Vagina (tissue), 2 donors: ENCODE measurements at regions not wholly inside any gene's neighbourhood (a gene's known extent, or its start where the extent isn't known, plus 50 kb on each side); places are given as distances from the start of the nearest gene placed in this dataset.

Experiments
- POLR2A ChIP-seq, 2 donors: fragments of 450-650 bp; IDR thresholded peaks; one replicate each; pipeline ENCODE4 v1.6.1; 2017; ENCODE audit warnings: antibody characterized with exemption in 2 of 2, mild to moderate bottlenecking in 2 of 2, moderate library complexity in 2 of 2
- POLR2AphosphoS5 ChIP-seq, 2 donors: sonication (generic); formaldehyde crosslinking; IDR thresholded peaks; one replicate each; pipeline ENCODE4 v1.9.0; 2017; ENCODE audit warnings: antibody characterized with exemption in 2 of 2, mild to moderate bottlenecking in 2 of 2, low read depth in 1 of 2; ENCODE audit not compliant: insufficient read depth in 1 of 2
- TF ChIP-seq, protein P1 (sequence below), 3 experiments: fragments of 450-650 bp in 2 of 3; fragments of 200-600 bp in 1 of 3; sonication (generic) in 1 of 3; IDR thresholded peaks; one replicate each; pipeline ENCODE4 v1.5.1; 2017 to 2019; ENCODE audit warnings: antibody characterized with exemption in 3 of 3, mild to moderate bottlenecking in 2 of 3, moderate library complexity in 2 of 3

DNA sequence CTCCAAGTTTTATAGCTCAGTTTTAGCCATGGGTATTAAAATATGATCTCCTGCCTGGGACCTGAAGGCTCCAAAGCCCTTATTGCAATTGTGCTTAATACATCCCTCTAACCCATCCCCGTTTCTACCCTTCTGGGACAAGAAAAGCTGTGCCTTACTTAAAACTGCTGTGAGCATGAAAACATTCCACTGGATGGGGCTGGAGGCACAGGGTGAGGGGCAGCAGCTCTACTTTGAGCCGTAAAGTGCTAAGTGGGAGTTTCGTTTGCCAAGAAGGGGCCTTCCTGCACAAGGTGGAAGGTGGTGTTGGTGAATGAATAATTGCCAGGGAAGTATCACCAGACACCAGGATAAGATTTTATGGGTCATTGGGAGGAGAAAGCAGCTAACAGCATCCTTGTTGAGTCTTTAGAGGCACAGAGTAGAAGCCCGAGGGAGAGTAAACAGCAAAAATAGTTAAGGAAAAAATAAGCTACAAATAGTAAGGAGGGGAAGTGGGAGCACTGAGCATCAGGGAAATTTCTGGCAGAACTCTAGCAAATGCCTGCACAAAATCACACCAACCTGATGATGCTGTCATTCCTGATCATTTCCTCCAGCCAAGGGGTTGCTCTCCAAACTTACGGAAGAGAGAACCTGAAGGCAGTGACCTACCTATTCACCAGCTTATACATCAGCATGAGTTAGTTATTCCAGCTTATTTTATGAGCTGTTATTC lies 218.4 kb downstream of the MREG start:
- no peak for TF ChIP-seq POLR2A (IDR thresholded peaks at IDR 0.05)
- TF ChIP-seq, protein P1, sequence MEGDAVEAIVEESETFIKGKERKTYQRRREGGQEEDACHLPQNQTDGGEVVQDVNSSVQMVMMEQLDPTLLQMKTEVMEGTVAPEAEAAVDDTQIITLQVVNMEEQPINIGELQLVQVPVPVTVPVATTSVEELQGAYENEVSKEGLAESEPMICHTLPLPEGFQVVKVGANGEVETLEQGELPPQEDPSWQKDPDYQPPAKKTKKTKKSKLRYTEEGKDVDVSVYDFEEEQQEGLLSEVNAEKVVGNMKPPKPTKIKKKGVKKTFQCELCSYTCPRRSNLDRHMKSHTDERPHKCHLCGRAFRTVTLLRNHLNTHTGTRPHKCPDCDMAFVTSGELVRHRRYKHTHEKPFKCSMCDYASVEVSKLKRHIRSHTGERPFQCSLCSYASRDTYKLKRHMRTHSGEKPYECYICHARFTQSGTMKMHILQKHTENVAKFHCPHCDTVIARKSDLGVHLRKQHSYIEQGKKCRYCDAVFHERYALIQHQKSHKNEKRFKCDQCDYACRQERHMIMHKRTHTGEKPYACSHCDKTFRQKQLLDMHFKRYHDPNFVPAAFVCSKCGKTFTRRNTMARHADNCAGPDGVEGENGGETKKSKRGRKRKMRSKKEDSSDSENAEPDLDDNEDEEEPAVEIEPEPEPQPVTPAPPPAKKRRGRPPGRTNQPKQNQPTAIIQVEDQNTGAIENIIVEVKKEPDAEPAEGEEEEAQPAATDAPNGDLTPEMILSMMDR (IDR thresholded peaks at IDR 0.05) = no peak
- TF ChIP-seq POLR2AphosphoS5 (IDR thresholded peaks at IDR 0.05; ENCODE audit: insufficient read depth in 1 of 2, low read depth in 1 of 2) = no peak
